ENCODE measurements at regions not wholly inside any gene's neighbourhood (a gene's known extent, or its start where the extent isn't known, plus 50 kb on each side); places are given as distances from the start of the nearest gene placed in this dataset.

- no peak overlapping the region for H3K9ac ChIP-seq (replicated peaks in 1 of 4; ENCODE audit: extremely low read depth in 1 of 4, low read depth in 3 of 4, low read length in 3 of 4)
- no peaks in the 10 kb centered on the region for H3K79me2 ChIP-seq (ENCODE audit: control insufficient read depth in 1 of 2, insufficient read depth in 2 of 2, low read length in 2 of 2)
- no peak overlapping the region for H2BK20ac ChIP-seq (ENCODE audit: low read length)
- H3K4me2 ChIP-seq (ENCODE audit: insufficient read depth in 1 of 2, low read depth in 2 of 2, low read length in 2 of 2): no peak overlapping the region; a peak in 1 of 4 replicates
- no peak overlapping the region for H3K23ac ChIP-seq (ENCODE audit: insufficient read length)
- no peak overlapping the region for H2BK120ac ChIP-seq (replicated peaks; ENCODE audit: low read depth, low read length)
- no peak overlapping the region for H3K14ac ChIP-seq (ENCODE audit: insufficient read length)
- no peaks in the 10 kb centered on the region for H3K27me3 ChIP-seq (replicated peaks in 1 of 4; ENCODE audit: control insufficient read depth in 3 of 4, extremely low read depth in 1 of 4, insufficient read depth in 3 of 4, low read length in 3 of 4)
- H4K20me1 ChIP-seq (replicated peaks in 1 of 2; ENCODE audit: control insufficient read depth in 1 of 2, insufficient read depth in 2 of 2, low read length in 2 of 2): no peaks in the 10 kb centered on the region
- H3K27ac ChIP-seq (ENCODE audit: low read depth, low read length): no peak overlapping the region
- H3K4ac ChIP-seq (replicated peaks; ENCODE audit: insufficient read length, low read depth, low read length): no peak overlapping the region
- no peak overlapping the region for H2BK5ac ChIP-seq (ENCODE audit: low read depth, low read length)
- H3K23me2 ChIP-seq (ENCODE audit: low read depth, low read length): no peaks in the 10 kb centered on the region
- no peak overlapping the region for H2BK12ac ChIP-seq (ENCODE audit: low read depth, low read length)
- no peaks in the 10 kb centered on the region for H3K79me1 ChIP-seq (ENCODE audit: low read depth, low read length)
- no peaks in the 10 kb centered on the region; a peak in 1 of 4 replicates for H3K9me3 ChIP-seq (ENCODE audit: insufficient read depth in 2 of 2, low read depth in 1 of 2, low read length in 1 of 2)
- H2BK15ac ChIP-seq (ENCODE audit: low read length): no peak overlapping the region
- no peak overlapping the region for H3K56ac ChIP-seq (replicated peaks; ENCODE audit: insufficient read length, low read depth, low read length)
- no peak overlapping the region for H4K8ac ChIP-seq (ENCODE audit: extremely low read depth, insufficient read depth, low read length)
- DNase-seq (ENCODE audit: low read depth in 1 of 2, low spot score in 2 of 2) (no peak), FAIRE-seq (no peak)
- ChIA-PET CTCF (ENCODE audit: partially characterized antibody) (interaction anchor here (1.0 to 4.3 kb wide), 5 partner anchors 11 to 287 kb away, joined by 3 to 22 read pairs (median 5); no protein-coding TSS in a partner anchor), POLR2A (ENCODE audit: partially characterized antibody) (interaction anchor here (0.9 to 1.7 kb wide), 2 partner anchors 10 to 12 kb away, joined by 3 to 4 read pairs; no protein-coding TSS in a partner anchor)
- no peak overlapping the region for H3K18ac ChIP-seq (ENCODE audit: extremely low read depth, low read length)
- H3K4me3 ChIP-seq (ENCODE audit: extremely low read depth in 1 of 4, insufficient read depth in 2 of 4, low read depth in 3 of 4, low read length in 4 of 4): no peak overlapping the region
- peaks cover 0 to 6% (median 3%) of the 10 kb centered on the region in 4 experiments; a peak in 4 of 7 replicates for H3K4me1 ChIP-seq (replicated peaks in 1 of 4; ENCODE audit: control insufficient read depth in 3 of 4, insufficient read depth in 4 of 4, low read length in 3 of 4)
- H4K5ac ChIP-seq (ENCODE audit: insufficient read length, low read depth, low read length): no peak overlapping the region
- H4K91ac ChIP-seq (replicated peaks; ENCODE audit: insufficient read length, low read length): no peak overlapping the region
- WGBS, 2 experiments (ENCODE audit: extremely low coverage in 1 of 2, insufficient coverage in 1 of 2, insufficient read length in 1 of 2, insufficient replicate concordance in 2 of 2, low coverage in 1 of 2, low lambda C conversion rate in 2 of 2, missing lambda C conversion rate in 1 of 2): 58% methylated on average over 5 of the region's 5 CpGs; no CpG with 5 or more reads in 1 of the 2 experiments
- no peak overlapping the region for H2AK5ac ChIP-seq (ENCODE audit: low read depth, low read length)
- H2AFZ ChIP-seq (ENCODE audit: low read length): no peak overlapping the region
- H3K36me3 ChIP-seq (ENCODE audit: control insufficient read depth in 2 of 4, insufficient read depth in 4 of 4, low read length in 3 of 4): no peaks in the 10 kb centered on the region
- TF ChIP-seq HDAC6 (IDR thresholded peaks at IDR 0.05; ENCODE audit: low read depth, low read length): no peak
- TF ChIP-seq RAD21 (IDR thresholded peaks at IDR 0.05 in 1 of 2, conservative IDR thresholded peaks at IDR 0.05 in 1 of 2; ENCODE audit: low read depth in 2 of 2, low read length in 2 of 2): no peak
- no peak for TF ChIP-seq SIRT6 (IDR thresholded peaks at IDR 0.05; ENCODE audit: low read length)
- TF ChIP-seq KDM5A (IDR thresholded peaks at IDR 0.05; ENCODE audit: low read length): no peak
- TF ChIP-seq SIN3A (conservative IDR thresholded peaks at IDR 0.05 in 1 of 2, IDR thresholded peaks at IDR 0.05 in 1 of 2; ENCODE audit: low read depth in 1 of 2, low read length in 2 of 2): no peak
- TF ChIP-seq PHF8 (conservative IDR thresholded peaks at IDR 0.05; ENCODE audit: low read depth, low read length): no peak
- no peak for TF ChIP-seq ATF3 (IDR thresholded peaks at IDR 0.05; ENCODE audit: insufficient read depth, low read depth, low read length)
- no peak for TF ChIP-seq SUZ12 (IDR thresholded peaks at IDR 0.05; ENCODE audit: low read length)
- no peak for TF ChIP-seq CREB1 (IDR thresholded peaks at IDR 0.05)
- no peak for TF ChIP-seq CBX8 (IDR thresholded peaks at IDR 0.05; ENCODE audit: borderline replicate concordance, low read depth, low read length)
- TF ChIP-seq SIX5 (IDR thresholded peaks at IDR 0.05; ENCODE audit: low read depth, low read length): no peak
These were observed 213.6 kb upstream of the SESN3 start for GRCh38 chr11:95444309-95445241.
